H1 (cell line): ENCODE measurements at regions not wholly inside any gene's neighbourhood (a gene's known extent, or its start where the extent isn't known, plus 50 kb on each side); places are given as distances from the start of the nearest gene placed in this dataset.

Experiments used
- CTCF ChIA-PET: fragments of 300-600 bp; sonication (Branson Sonifier 250); formaldehyde crosslinking; loops from one replicate; lab custom pipeline; 2021; ENCODE audit not compliant: partially characterized antibody; lab: Charles Lee
- POLR2A ChIA-PET: fragments of 300-600 bp; sonication (Branson Sonifier 250); formaldehyde crosslinking; loops from one replicate; lab custom pipeline; 2021; ENCODE audit warnings: inconsistent platforms; ENCODE audit not compliant: partially characterized antibody; lab: Charles Lee
- DNase-seq, 2 experiments: peaks; one replicate each; pipeline versions ENCODE4 v3.0.0 to v3.0.0-alpha.2; 2010 to 2022; ENCODE audit warnings: low spot score in 2 of 2, low read depth in 1 of 2, mixed read lengths in 1 of 2
- FAIRE-seq: peaks from 2 replicates; lab custom pipeline; 2011; peaks lifted over from hg19 to GRCh38; lab: Jason Lieb, UNC
- H2AFZ ChIP-seq: 2 replicates; pipeline ENCODE4 v1.8.1; 2012; ENCODE audit warnings: low read length, inconsistent platforms
- H2AK5ac ChIP-seq: 2 replicates; pipeline ENCODE4 v1.6.1; 2013; ENCODE audit warnings: low read depth, low read length
- H2BK120ac ChIP-seq: replicated peaks from 2 replicates; pipeline ENCODE3; 2013; ENCODE audit warnings: low read depth, low read length, inconsistent platforms
- H2BK12ac ChIP-seq: 2 replicates; pipeline ENCODE4 v1.6.1; 2013; ENCODE audit warnings: low read depth, low read length
- H2BK15ac ChIP-seq: 2 replicates; pipeline ENCODE4 v1.6.1; 2013; ENCODE audit warnings: low read length
- H2BK20ac ChIP-seq: 2 replicates; pipeline ENCODE4 v1.6.1; 2013; ENCODE audit warnings: low read length
- H2BK5ac ChIP-seq: 2 replicates; pipeline ENCODE4 v1.6.1; 2013; ENCODE audit warnings: low read depth, low read length
- H3K14ac ChIP-seq: 2 replicates; pipeline ENCODE4 v1.6.1; 2013; ENCODE audit warnings: inconsistent platforms; ENCODE audit not compliant: insufficient read length
- H3K18ac ChIP-seq: 2 replicates; pipeline ENCODE4 v1.6.1; 2013; ENCODE audit warnings: low read length; ENCODE audit errors: extremely low read depth
- H3K23ac ChIP-seq: 2 replicates; pipeline ENCODE4 v1.6.1; 2013; ENCODE audit warnings: inconsistent platforms; ENCODE audit not compliant: insufficient read length
- H3K23me2 ChIP-seq: 2 replicates; pipeline ENCODE4 v1.6.1; 2013; ENCODE audit warnings: low read depth, low read length
- H3K27ac ChIP-seq: 2 replicates; pipeline ENCODE4 v1.6.1; 2011; ENCODE audit warnings: low read depth, low read length, inconsistent platforms
- H3K27me3 ChIP-seq, 4 experiments: replicated peaks in 1 of 4; 1 replicate in 1 of 4; 2 replicates in 3 of 4; pipeline versions ENCODE4 v1.6.1 to v1.8.1; 2011 to 2013; ENCODE audit warnings: low read length in 3 of 4, mild to moderate bottlenecking in 3 of 4, inconsistent platforms in 2 of 4, mixed read lengths in 2 of 4, moderate library complexity in 1 of 4; ENCODE audit not compliant: control insufficient read depth in 3 of 4, insufficient read depth in 3 of 4; ENCODE audit errors: extremely low read depth in 1 of 4
- H3K36me3 ChIP-seq, 4 experiments: 2 replicates each; pipeline versions ENCODE4 v1.6.1 to v1.8.1; 2011 to 2013; ENCODE audit warnings: mild to moderate bottlenecking in 4 of 4, low read length in 3 of 4, moderate library complexity in 2 of 4, control low read depth in 1 of 4, inconsistent platforms in 1 of 4; ENCODE audit not compliant: insufficient read depth in 4 of 4, control insufficient read depth in 2 of 4
- H3K4ac ChIP-seq: replicated peaks from 2 replicates; pipeline ENCODE3; 2013; ENCODE audit warnings: low read length, low read depth, mixed read lengths, inconsistent platforms; ENCODE audit not compliant: insufficient read length
- H3K4me1 ChIP-seq, 4 experiments: replicated peaks in 1 of 4; 1 replicate in 1 of 4; 2 replicates in 3 of 4; pipeline versions ENCODE4 v1.6.1 to v1.8.1; 2011 to 2013; ENCODE audit warnings: low read length in 3 of 4, inconsistent platforms in 2 of 4, mixed read lengths in 1 of 4; ENCODE audit not compliant: insufficient read depth in 4 of 4, control insufficient read depth in 3 of 4
- H3K4me2 ChIP-seq, 2 experiments: 2 replicates each; pipeline versions ENCODE4 v1.6.1 to v1.8.1; 2011 to 2013; ENCODE audit warnings: low read depth in 2 of 2, low read length in 2 of 2, control low read depth in 1 of 2, inconsistent platforms in 1 of 2, mild to moderate bottlenecking in 1 of 2; ENCODE audit not compliant: insufficient read depth in 1 of 2
- H3K4me3 ChIP-seq, 4 experiments: fragments of 200-600, 300-600 bp in 1 of 4; sonication (generic), shearing (Covaris generic), sonication (Bioruptor Twin) in 1 of 4; 2 replicates each; pipeline versions ENCODE4 v1.5.1 to v1.8.1; 2011 to 2016; ENCODE audit warnings: low read length in 4 of 4, low read depth in 3 of 4, control low read depth in 2 of 4, inconsistent platforms in 2 of 4, mild to moderate bottlenecking in 2 of 4, mixed read lengths in 1 of 4, moderate library complexity in 1 of 4; ENCODE audit not compliant: insufficient read depth in 2 of 4; ENCODE audit errors: extremely low read depth in 1 of 4
- H3K56ac ChIP-seq: replicated peaks from 2 replicates; pipeline ENCODE3; 2013; ENCODE audit warnings: low read depth, mild to moderate bottlenecking, mixed read lengths, low read length, inconsistent platforms; ENCODE audit not compliant: insufficient read length
- H3K79me1 ChIP-seq: 2 replicates; pipeline ENCODE4 v1.6.1; 2013; ENCODE audit warnings: low read depth, low read length, control low read depth
- H3K79me2 ChIP-seq, 2 experiments: 2 replicates each; pipeline versions ENCODE4 v1.6.1 to v1.8.1; 2012 to 2013; ENCODE audit warnings: low read length in 2 of 2, mild to moderate bottlenecking in 2 of 2, inconsistent platforms in 1 of 2; ENCODE audit not compliant: insufficient read depth in 2 of 2, control insufficient read depth in 1 of 2
- H3K9ac ChIP-seq, 4 experiments: replicated peaks in 1 of 4; 1 replicate in 1 of 4; 2 replicates in 3 of 4; pipeline versions ENCODE4 v1.6.1 to v1.8.1; 2011 to 2013; ENCODE audit warnings: low read depth in 3 of 4, low read length in 3 of 4, control low read depth in 2 of 4, mild to moderate bottlenecking in 2 of 4, moderate library complexity in 2 of 4, inconsistent platforms in 1 of 4; ENCODE audit errors: extremely low read depth in 1 of 4
- H3K9me3 ChIP-seq, 2 experiments: 2 replicates each; pipeline versions ENCODE4 v1.6.1 to v1.8.1; 2012 to 2013; ENCODE audit warnings: mild to moderate bottlenecking in 2 of 2, moderate library complexity in 2 of 2, control low read depth in 1 of 2, inconsistent platforms in 1 of 2, low read depth in 1 of 2, low read length in 1 of 2, mixed read lengths in 1 of 2; ENCODE audit not compliant: insufficient read depth in 2 of 2
- H4K20me1 ChIP-seq, 2 experiments: replicated peaks in 1 of 2; 2 replicates each; pipeline versions ENCODE3 to v1.8.1; 2011 to 2013; ENCODE audit warnings: inconsistent platforms in 2 of 2, low read length in 2 of 2, mild to moderate bottlenecking in 1 of 2; ENCODE audit not compliant: insufficient read depth in 2 of 2, control insufficient read depth in 1 of 2
- H4K5ac ChIP-seq: 2 replicates; pipeline ENCODE4 v1.6.1; 2013; ENCODE audit warnings: low read length, low read depth, mixed read lengths, inconsistent platforms; ENCODE audit not compliant: insufficient read length
- H4K8ac ChIP-seq: 2 replicates; pipeline ENCODE4 v1.8.0; 2013; ENCODE audit warnings: mild to moderate bottlenecking, moderate library complexity, low read length, inconsistent platforms; ENCODE audit not compliant: insufficient read depth; ENCODE audit errors: extremely low read depth
- H4K91ac ChIP-seq: replicated peaks from 2 replicates; pipeline ENCODE3; 2013; ENCODE audit warnings: low read length, mixed read lengths, inconsistent platforms; ENCODE audit not compliant: insufficient read length
- CBX8 ChIP-seq: fragments of 300-800, 300-1000 bp; sonication (generic); IDR thresholded peaks from 2 replicates; pipeline ENCODE4 v1.7.1; 2016; ENCODE audit warnings: low read depth, low read length, borderline replicate concordance
- CEBPB ChIP-seq: IDR thresholded peaks from 2 replicates; pipeline ENCODE4 v1.6.1; 2012; ENCODE audit warnings: low read depth, low read length
- CHD1 ChIP-seq: IDR thresholded peaks from 2 replicates; pipeline ENCODE4 v1.6.1; 2012; ENCODE audit warnings: low read depth, low read length, improper control_type of control experiment
- CTBP2 ChIP-seq: IDR thresholded peaks from 2 replicates; pipeline ENCODE4 v1.7.0; 2011; ENCODE audit warnings: borderline replicate concordance, mild to moderate bottlenecking, moderate library complexity, mixed read lengths, low read length; ENCODE audit not compliant: insufficient read depth, insufficient read length
- KDM4A ChIP-seq: IDR thresholded peaks from one replicate; pipeline ENCODE4 v1.7.1; 2012; ENCODE audit warnings: low read depth, mild to moderate bottlenecking, moderate library complexity, low read length, inconsistent platforms; ENCODE audit not compliant: severe bottlenecking
- NANOG ChIP-seq: IDR thresholded peaks from 2 replicates; pipeline ENCODE4 v1.6.1; 2011; ENCODE audit warnings: low read length, low read depth, mild to moderate bottlenecking, inconsistent platforms; ENCODE audit not compliant: insufficient read depth, poor library complexity, severe bottlenecking
- YY1 ChIP-seq: IDR thresholded peaks from 2 replicates; pipeline ENCODE4 v1.6.1; 2011; ENCODE audit warnings: low read depth, mild to moderate bottlenecking, low read length
- WGBS, 2 experiments: shearing (Covaris generic) in 1 of 2; methylation state at CpG; one replicate each; pipeline versions ENCODE4 v1.1.6 to v1.1.7; 2013 to 2015; ENCODE audit warnings: low lambda C conversion rate in 2 of 2, mixed read lengths in 2 of 2, inconsistent platforms in 1 of 2, low coverage in 1 of 2, missing lambda C conversion rate in 1 of 2; ENCODE audit not compliant: insufficient replicate concordance in 2 of 2, insufficient coverage in 1 of 2, insufficient read length in 1 of 2; ENCODE audit errors: extremely low coverage in 1 of 2, missing lambda C conversion rate in 1 of 2; 5-methylcytosine and 5-hydroxymethylcytosine counted together

GRCh38 chr16:64077242-64077641 is 1044.6 kb downstream of the CDH11 start:
- H2BK5ac ChIP-seq = no peak overlapping the region

More at GRCh38 chr16:64077242-64077641, 1044.6 kb downstream of the CDH11 start:
- H3K56ac ChIP-seq = no peak overlapping the region
- H2BK15ac ChIP-seq = no peak overlapping the region
- H3K18ac ChIP-seq = no peak overlapping the region
- WGBS, 2 experiments = 92% methylated on average over 2 of the region's 2 CpGs; no CpG with 5 or more reads in 1 of the 2 experiments
- no peaks in the 10 kb centered on the region for H3K4me1 ChIP-seq
- no peak overlapping the region for H2BK12ac ChIP-seq
- H2AFZ ChIP-seq = no peak overlapping the region
- POLR2A ChIA-PET = no interaction called here
- H3K36me3 ChIP-seq = no peaks in the 10 kb centered on the region
- H2AK5ac ChIP-seq = no peak overlapping the region
- peak; percentile 19 for FAIRE-seq
- H4K20me1 ChIP-seq = no peaks in the 10 kb centered on the region
- H3K27me3 ChIP-seq = no peaks in the 10 kb centered on the region
- H4K8ac ChIP-seq = no peak overlapping the region
- CTCF ChIA-PET = no interaction called here
- no peak overlapping the region for H2BK120ac ChIP-seq
- TF ChIP-seq CBX8 = no peak
- TF ChIP-seq NANOG = no peak
- TF ChIP-seq YY1 = no peak
- TF ChIP-seq CHD1 = no peak
- no peak for TF ChIP-seq CEBPB
- no peak for TF ChIP-seq KDM4A
- TF ChIP-seq CTBP2 = no peak
- TF ChIP-seq, all 59 proteins: peak for 0
- H3K27ac ChIP-seq = no peak overlapping the region
- H2BK20ac ChIP-seq = no peak overlapping the region
- no peaks in the 10 kb centered on the region for H3K79me1 ChIP-seq
- H3K9ac ChIP-seq = no peak overlapping the region
- no peak overlapping the region for H3K14ac ChIP-seq
- no peak overlapping the region for H3K4ac ChIP-seq
- no peak overlapping the region for H3K23ac ChIP-seq
- H4K5ac ChIP-seq = no peak overlapping the region
- H4K91ac ChIP-seq = no peak overlapping the region
- no peaks in the 10 kb centered on the region for H3K79me2 ChIP-seq
- H3K9me3 ChIP-seq = peaks cover 0 to 1% of the 10 kb centered on the region in 2 experiments; a peak in 1 of 4 replicates
- DNase-seq = no peak
- H3K23me2 ChIP-seq = no peaks in the 10 kb centered on the region
- H3K4me2 ChIP-seq = no peak overlapping the region
- no peak overlapping the region for H3K4me3 ChIP-seq
